GM18907 (cell line): ENCODE measurements at regions not wholly inside any gene's neighbourhood (a gene's known extent, or its start where the extent isn't known, plus 50 kb on each side); places are given as distances from the start of the nearest gene placed in this dataset.

ENCODE experiments used
- ATAC-seq: cut with Tn5 transposase; IDR thresholded peaks from one replicate; pipeline ENCODE4 v1.9.1; 2021; ENCODE audit warnings: mild to moderate bottlenecking, moderate library complexity; ENCODE audit not compliant: unreplicated experiment

GRCh38 chr13:39856714-39857113 lies 201.3 kb downstream of the COG6 start:
- no peak for ATAC-seq

GRCh38 chr13:39858794-39859193 lies 203.3 kb downstream of the COG6 start:
- ATAC-seq, result no peak

- ATAC-seq, result no peak
Measured at GRCh38 chr13:39859898-39860297, 204.4 kb downstream of the COG6 start.

- ATAC-seq, result no peak
Measured at GRCh38 chr13:39862900-39863299, 207.4 kb downstream of the COG6 start.

- ATAC-seq, result no peak
Measured at GRCh38 chr13:39864221-39864620, 208.8 kb downstream of the COG6 start.

- no peak for ATAC-seq
Measured at GRCh38 chr13:39866722-39867121, 211.3 kb downstream of the COG6 start.

GRCh38 chr13:39867807-39868206 lies 212.3 kb downstream of the COG6 start:
- no peak for ATAC-seq

- no peak for ATAC-seq
Measured at GRCh38 chr13:39870197-39870747, 214.8 kb downstream of the COG6 start.

- no peak for ATAC-seq
Measured at GRCh38 chr13:39874331-39875053, 219.0 kb downstream of the COG6 start.

GRCh38 chr13:39875111-39875987 lies 219.9 kb downstream of the COG6 start:
- ATAC-seq, result no peak

- no peak for ATAC-seq
Measured at GRCh38 chr13:39876258-39876657, 220.8 kb downstream of the COG6 start.

GRCh38 chr13:39877134-39877533 lies 221.7 kb downstream of the COG6 start:
- ATAC-seq, result no peak

GRCh38 chr13:39879286-39880035 lies 224.0 kb downstream of the COG6 start:
- ATAC-seq, result no peak

GRCh38 chr13:39881383-39881782 lies 225.9 kb downstream of the COG6 start:
- ATAC-seq, result no peak

- ATAC-seq, result no peak
Measured at GRCh38 chr13:39881887-39882286, 226.4 kb downstream of the COG6 start.

- no peak for ATAC-seq
Measured at GRCh38 chr13:39884166-39884565, 228.7 kb downstream of the COG6 start.

GRCh38 chr13:39886336-39886735 lies 230.9 kb downstream of the COG6 start:
- no peak for ATAC-seq

- no peak for ATAC-seq
Measured at GRCh38 chr13:39887387-39887786, 231.9 kb downstream of the COG6 start.

- no peak for ATAC-seq
Measured at GRCh38 chr13:39888865-39889810, 233.7 kb downstream of the COG6 start.

- ATAC-seq, result no peak
Measured at GRCh38 chr13:39890537-39890936, 235.1 kb downstream of the COG6 start.
